ENCODE measurements at regions not wholly inside any gene's neighbourhood (a gene's known extent, or its start where the extent isn't known, plus 50 kb on each side); places are given as distances from the start of the nearest gene placed in this dataset.

DNA sequence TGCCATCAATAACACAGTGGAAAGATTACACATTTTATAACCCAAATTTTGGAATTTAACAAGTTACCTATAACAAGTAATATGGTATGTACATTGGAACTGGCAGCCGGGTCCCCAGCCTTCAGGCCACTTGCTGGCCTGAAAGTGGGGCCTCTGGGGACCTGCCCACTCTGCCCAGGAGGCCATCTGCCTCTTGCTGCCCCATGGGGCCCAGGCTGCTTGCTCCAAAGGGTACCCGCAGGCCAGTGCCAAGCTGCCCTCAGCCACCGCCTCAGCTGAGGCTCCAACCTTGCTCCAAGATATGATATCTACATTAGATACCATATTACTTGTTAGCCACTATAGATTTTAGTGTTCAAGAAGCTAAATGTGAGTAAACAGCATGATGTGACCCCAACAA lies 120.8 kb upstream of the TMEFF2 start:
- DNase-seq = no peak
- H3K9me3 ChIP-seq (ENCODE audit: severe bottlenecking) = no peaks in the 10 kb centered on the region
- TF ChIP-seq, protein P1, sequence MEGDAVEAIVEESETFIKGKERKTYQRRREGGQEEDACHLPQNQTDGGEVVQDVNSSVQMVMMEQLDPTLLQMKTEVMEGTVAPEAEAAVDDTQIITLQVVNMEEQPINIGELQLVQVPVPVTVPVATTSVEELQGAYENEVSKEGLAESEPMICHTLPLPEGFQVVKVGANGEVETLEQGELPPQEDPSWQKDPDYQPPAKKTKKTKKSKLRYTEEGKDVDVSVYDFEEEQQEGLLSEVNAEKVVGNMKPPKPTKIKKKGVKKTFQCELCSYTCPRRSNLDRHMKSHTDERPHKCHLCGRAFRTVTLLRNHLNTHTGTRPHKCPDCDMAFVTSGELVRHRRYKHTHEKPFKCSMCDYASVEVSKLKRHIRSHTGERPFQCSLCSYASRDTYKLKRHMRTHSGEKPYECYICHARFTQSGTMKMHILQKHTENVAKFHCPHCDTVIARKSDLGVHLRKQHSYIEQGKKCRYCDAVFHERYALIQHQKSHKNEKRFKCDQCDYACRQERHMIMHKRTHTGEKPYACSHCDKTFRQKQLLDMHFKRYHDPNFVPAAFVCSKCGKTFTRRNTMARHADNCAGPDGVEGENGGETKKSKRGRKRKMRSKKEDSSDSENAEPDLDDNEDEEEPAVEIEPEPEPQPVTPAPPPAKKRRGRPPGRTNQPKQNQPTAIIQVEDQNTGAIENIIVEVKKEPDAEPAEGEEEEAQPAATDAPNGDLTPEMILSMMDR (IDR thresholded peaks at IDR 0.05; ENCODE audit: low read depth, low read length) = no peak

GRCh38 chr2:192314800-192315481 lies 120.2 kb upstream of the TMEFF2 start:
- Histone ChIP-seq H3K9me3 (ENCODE audit: severe bottlenecking) (no peaks in the 10 kb centered on the region), H3K36me3 (no peaks in the 10 kb centered on the region), H3K4me3 (ENCODE audit: low read depth, low read length) (no peak overlapping the region), H3K27ac (no peak overlapping the region), H3K27me3 (ENCODE audit: insufficient read depth, low read depth, severe bottlenecking) (no peaks in the 10 kb centered on the region)
- DNase-seq = no peak
- TF ChIP-seq, protein P1 (IDR thresholded peaks at IDR 0.05; ENCODE audit: low read depth, low read length) = no peak

More for the DNA sequence above, 120.8 kb upstream of the TMEFF2 start:
- Histone ChIP-seq H3K36me3 (no peaks in the 10 kb centered on the region), H3K27me3 (ENCODE audit: insufficient read depth, low read depth, severe bottlenecking) (no peaks in the 10 kb centered on the region), H3K4me3 (ENCODE audit: low read depth, low read length) (no peak overlapping the region), H3K27ac (no peak overlapping the region)

GRCh38 chr2:192313773-192314172 lies 119.0 kb upstream of the TMEFF2 start:
- H3K27ac ChIP-seq = no peak overlapping the region
- H3K36me3 ChIP-seq = no peaks in the 10 kb centered on the region
- H3K27me3 ChIP-seq (ENCODE audit: insufficient read depth, low read depth, severe bottlenecking) = no peaks in the 10 kb centered on the region
- no peak overlapping the region for H3K4me3 ChIP-seq (ENCODE audit: low read depth, low read length)
- no peaks in the 10 kb centered on the region for H3K9me3 ChIP-seq (ENCODE audit: severe bottlenecking)
- TF ChIP-seq, protein P1 (IDR thresholded peaks at IDR 0.05; ENCODE audit: low read depth, low read length) = no peak
- no peak for DNase-seq

DNA sequence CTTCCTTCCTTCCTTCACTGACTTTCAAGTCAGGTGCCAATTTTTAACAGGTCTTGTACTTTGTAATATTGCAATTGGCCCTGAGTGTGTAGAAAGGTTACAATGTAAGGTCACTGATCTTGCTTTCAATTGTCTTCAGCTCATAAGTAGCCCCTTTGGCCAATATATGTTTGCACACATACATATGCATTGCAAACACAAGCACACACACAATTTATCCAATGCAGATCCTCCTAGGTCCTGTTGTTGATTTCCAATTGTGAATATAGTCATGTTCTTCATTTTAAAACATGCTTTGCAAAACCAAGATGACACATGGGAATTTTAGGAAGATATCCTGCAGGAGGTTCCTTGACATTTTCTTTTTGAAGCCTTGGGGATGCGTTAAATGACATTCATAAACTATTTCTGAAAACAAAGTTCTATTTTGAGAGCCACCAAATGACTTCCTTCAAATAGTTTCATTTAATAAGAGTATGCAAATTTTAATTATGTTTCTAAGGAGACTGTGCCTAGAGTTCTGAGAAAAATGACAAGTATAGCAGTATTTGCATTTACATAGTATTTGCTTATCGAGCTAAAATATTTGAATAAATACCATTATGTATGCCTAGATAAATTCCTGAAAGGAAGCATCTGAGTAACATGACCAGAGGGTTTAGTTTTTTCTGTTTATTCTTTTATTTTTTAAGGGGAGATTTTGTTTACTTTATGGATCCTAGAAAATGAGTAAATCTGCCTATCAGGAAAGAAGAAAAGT lies 117.1 kb upstream of the TMEFF2 start:
- Histone ChIP-seq H3K27me3 (ENCODE audit: insufficient read depth, low read depth, severe bottlenecking) (no peaks in the 10 kb centered on the region), H3K4me3 (ENCODE audit: low read depth, low read length) (no peak overlapping the region), H3K9me3 (ENCODE audit: severe bottlenecking) (no peaks in the 10 kb centered on the region), H3K36me3 (no peaks in the 10 kb centered on the region), H3K27ac (no peak overlapping the region)
- TF ChIP-seq, protein P1 (IDR thresholded peaks at IDR 0.05; ENCODE audit: low read depth, low read length) = no peak
- DNase-seq = no peak

DNA sequence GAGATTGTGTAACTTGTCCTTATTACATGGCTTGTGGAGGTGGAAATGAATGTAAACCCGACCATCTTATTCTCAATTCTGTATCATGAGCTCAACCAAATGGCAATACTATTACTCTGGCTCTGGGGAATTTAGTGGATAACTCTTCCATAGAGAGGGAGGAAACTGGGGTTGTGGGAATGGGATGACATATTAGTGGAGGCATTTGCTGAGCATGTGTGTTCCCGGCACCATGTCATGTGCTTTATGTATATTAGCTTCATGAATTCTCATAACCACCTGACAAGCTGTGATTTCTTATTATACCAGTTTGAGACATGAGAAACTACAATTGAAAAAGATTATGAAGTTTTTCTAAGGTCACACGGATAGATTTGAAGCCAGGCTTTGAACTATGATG lies 112.8 kb upstream of the TMEFF2 start:
- no peaks in the 10 kb centered on the region for H3K36me3 ChIP-seq
- no peaks in the 10 kb centered on the region for H3K27me3 ChIP-seq (ENCODE audit: insufficient read depth, low read depth, severe bottlenecking)
- TF ChIP-seq, protein P1 (IDR thresholded peaks at IDR 0.05; ENCODE audit: low read depth, low read length) = no peak
- no peaks in the 10 kb centered on the region for H3K9me3 ChIP-seq (ENCODE audit: severe bottlenecking)
- no peak for DNase-seq
- H3K27ac ChIP-seq = no peak overlapping the region
- H3K4me3 ChIP-seq (ENCODE audit: low read depth, low read length) = no peak overlapping the region

All from WERI-Rb-1 (cell line).